Liver (tissue), 3 donors: ENCODE measurements at regions not wholly inside any gene's neighbourhood (a gene's known extent, or its start where the extent isn't known, plus 50 kb on each side); places are given as distances from the start of the nearest gene placed in this dataset.

Experiments used
- CTCF ChIP-seq: fragments of 150-350 bp; IDR thresholded peaks from 2 replicates; pipeline ENCODE4 v1.5.1; 2017; ENCODE audit warnings: improper control_type of control experiment, low read depth, low read length; ENCODE audit not compliant: missing input control
- EGR1 ChIP-seq, 2 donors: IDR thresholded peaks; 2 replicates each; pipeline ENCODE4 v1.6.1; 2016 to 2018; ENCODE audit warnings: antibody characterized with exemption in 2 of 2, low read depth in 2 of 2
- donor health status: healthy.
- donor health status: healthy.

GRCh38 chr3:31096661-31097395 lies 202.4 kb upstream of the GADL1 start:
- TF ChIP-seq EGR1 (IDR thresholded peaks at IDR 0.05; ENCODE audit: low read depth in 2 of 2): no peak
- no peak for TF ChIP-seq CTCF
